ENCODE measurements at regions not wholly inside any gene's neighbourhood (a gene's known extent, or its start where the extent isn't known, plus 50 kb on each side); places are given as distances from the start of the nearest gene placed in this dataset.

DNA sequence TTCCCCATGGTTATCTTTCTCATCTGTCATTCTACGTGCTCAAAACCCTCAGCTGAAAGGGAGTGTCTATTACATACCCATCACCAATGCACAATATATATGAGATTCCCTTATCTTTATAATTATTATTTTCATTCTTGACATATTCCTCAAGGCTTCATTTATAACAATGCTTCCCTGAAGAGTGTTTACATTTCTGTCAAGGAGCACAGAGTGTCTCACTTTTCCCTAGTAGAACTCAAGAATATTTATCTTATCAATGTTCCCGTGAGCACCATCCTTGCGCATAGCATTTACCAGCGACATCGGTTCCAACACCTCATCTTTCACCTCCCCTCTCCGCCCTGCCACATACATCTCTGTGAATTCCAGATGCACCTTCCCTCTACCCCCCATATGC, 250.6 kb downstream of the PLA2G4A start:
- no peak for DNase-seq (ENCODE audit: low read depth)

DNA sequence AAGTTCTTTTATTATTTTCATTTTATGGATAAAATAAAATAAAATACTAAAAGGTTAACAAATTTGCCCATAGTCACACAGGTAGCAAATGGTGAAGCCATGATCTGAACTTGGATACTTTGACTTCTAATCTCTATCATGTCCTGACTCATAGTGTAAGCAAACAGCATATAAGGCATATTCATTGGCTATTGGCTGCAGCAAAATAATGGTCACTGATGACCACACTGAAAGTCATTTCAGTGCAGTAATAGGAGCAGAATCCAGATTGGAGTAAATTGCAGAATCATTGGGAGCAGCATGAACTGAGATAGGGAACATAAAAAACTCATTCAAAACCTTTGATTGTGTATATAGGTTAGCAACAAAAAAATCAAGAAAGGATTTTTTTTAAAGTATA, 262.9 kb downstream of the PLA2G4A start:
- peak; percentile 5 for DNase-seq (ENCODE audit: low read depth)

DNA sequence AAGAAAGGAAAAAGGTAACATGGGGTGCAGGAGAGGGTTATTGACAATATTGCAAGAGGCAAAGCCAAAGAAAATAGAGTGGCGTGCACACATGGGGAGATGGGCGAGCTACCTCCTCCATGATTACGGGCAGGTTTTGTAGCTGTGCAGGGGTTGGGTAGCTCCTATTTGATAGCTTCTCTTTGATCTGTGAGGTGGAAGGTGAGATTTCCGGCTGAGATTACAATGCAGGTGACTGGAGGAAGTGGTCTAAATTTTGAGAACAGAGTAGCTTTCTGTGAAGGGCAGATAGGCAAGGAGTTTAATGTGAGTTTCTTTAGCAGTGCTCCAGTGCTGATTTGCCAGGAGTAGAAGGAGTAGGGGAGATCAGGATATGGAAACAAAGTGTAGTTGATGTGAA, 263.4 kb downstream of the PLA2G4A start:
- DNase-seq (ENCODE audit: low read depth), result no peak

DNA sequence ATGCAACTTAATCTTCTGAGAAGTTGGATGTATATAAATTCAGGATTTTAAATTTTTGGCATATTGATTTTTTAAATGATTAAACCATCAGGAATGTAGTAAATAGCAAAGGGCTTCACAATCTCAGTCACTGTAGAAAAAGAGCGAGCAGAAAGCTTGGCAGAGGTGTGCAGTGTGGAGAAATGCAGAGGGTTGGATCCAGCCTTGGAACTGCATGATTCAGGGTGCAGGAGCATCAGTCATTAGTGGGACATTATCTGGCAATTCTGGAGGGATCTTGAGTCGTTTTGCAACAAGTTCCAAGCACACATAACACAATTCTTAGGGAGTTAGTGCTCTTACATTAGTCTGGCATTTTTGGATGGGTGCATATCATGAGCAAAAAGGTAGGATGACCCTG, 267.9 kb downstream of the PLA2G4A start:
- no peak for DNase-seq (ENCODE audit: low read depth)

DNA sequence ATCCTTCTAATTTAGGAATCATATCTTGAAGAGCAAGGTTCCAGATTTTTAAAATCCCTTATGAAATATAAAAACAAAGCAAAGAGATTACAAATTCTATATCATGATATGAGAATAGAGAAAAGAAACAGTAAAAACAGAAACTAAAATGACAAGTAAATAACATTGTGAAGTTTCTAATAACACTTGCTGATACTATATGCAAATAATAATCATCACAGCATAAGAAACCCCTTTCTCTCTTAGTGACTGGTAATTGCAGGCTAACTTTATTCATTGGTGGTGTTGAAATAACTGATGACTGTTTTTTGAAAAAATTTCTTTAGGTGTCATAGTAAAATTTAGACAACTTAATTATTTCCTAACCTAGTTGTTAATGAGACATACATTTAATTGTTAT, 281.6 kb downstream of the PLA2G4A start:
- DNase-seq (ENCODE audit: low read depth), result no peak

DNA sequence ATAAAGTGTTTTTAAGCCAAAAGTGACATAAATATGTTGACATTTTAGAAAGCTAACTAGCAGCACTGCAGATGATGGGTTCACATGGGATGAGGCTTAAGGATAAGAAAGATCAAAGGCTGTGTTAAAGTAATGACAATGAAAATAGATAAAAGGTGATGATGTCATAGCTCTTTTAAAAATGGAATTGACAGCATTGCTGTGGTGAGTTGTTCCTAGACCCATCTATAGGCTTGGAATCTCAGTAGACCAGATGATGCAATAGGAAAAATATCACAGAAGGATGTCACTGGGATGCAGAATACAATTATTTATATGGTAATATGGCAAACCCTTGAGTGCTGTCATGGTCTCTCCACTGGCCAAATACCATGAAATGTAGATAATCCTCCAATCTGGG, 286.0 kb downstream of the PLA2G4A start:
- no peak for DNase-seq (ENCODE audit: low read depth)

DNA sequence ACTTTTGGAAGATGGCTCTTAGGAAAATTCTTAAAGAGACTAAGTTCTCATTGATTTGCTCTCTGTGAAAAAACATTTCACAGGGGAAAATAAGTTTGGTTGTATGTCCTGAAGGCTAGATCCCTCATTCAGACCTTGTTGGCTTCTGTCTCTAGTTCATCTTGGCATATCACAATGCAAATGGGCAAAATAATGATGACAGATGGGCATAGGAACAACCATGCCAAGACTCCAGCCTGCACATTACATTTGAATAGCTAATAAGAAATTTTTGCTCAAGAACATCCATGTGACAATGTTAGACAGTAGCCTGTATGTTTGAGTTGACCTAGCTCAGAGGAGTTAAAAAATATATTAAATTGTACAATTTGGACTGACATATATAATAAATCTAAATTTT, 292.9 kb downstream of the PLA2G4A start:
- no peak for DNase-seq (ENCODE audit: low read depth)

DNA sequence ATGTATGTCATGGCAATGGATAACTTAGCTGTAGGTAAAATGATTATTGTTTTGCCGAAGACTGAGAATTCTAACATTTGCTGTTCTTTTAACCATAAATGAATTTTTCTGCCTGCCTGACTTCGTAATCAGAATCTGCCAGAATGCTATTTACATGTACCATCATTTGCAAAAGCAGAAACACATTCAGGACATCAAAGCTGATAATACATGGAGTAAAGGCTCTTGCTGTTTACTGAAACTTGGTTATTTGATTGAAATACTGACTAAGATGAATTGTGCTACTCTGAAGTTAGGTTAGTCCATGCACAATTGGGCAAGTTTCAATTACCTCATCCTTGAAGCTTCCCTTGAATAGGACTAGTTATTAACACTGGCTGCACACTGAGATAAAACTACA, 293.8 kb downstream of the PLA2G4A start:
- no peak for DNase-seq (ENCODE audit: low read depth)

DNA sequence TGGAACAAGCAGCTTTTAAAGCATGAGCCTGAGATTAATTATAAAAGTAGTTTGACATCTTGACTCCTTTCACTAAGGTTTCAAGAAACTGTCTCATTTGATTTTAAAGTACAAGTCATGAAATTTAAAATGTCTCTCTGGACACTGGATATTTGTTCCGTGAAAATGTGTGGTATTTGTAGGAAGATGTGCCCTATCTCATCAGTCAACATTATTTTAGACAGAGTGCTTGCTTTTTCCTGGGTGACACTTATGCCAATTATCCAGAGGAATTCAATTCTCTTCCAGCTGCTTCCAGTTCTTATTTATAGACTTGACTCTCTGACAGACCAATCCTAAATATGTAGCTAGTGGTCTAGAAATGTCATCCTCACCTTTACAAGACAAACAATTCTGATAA, 300.4 kb downstream of the PLA2G4A start:
- DNase-seq (ENCODE audit: low read depth), result no peak

DNA sequence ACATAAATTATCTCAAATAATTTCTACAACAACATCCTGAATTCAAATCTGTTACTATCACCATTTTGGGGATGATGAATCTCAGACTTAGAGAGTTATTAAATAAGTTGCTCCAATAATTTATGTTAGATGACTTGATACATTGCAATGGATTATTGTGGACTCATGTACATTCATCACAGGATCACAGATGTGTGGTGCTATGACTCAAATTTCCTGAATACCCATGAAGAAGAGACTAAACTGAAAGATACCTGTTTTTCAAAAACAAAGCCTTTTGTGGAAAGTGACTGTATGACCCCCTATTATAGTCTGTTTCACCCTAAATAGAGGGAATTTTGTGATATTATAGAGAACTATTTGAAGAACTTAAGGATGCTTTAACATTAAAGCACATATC, 315.0 kb downstream of the PLA2G4A start:
- no peak for DNase-seq (ENCODE audit: low read depth)

DNA sequence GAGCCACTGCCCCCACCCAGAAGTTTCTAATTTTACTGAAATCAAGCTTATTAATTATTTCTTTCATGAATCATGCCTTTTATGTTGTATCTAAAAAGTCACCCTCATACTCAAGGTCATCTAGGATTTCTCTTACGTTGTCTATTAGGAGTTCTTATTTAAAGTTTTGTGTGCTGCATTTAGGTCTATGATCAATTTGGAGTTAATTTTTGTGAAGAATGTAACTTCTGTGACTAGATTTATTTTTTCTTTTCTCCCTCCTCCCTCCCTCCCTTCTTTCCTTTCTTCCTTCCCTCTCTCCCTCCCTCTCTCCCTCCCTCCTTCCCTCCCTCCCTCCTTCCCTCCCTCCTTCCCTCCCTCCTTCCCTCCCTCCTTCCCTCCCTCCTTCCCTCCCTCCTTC, 317.6 kb downstream of the PLA2G4A start:
- DNase-seq (ENCODE audit: low read depth), result no peak

DNA sequence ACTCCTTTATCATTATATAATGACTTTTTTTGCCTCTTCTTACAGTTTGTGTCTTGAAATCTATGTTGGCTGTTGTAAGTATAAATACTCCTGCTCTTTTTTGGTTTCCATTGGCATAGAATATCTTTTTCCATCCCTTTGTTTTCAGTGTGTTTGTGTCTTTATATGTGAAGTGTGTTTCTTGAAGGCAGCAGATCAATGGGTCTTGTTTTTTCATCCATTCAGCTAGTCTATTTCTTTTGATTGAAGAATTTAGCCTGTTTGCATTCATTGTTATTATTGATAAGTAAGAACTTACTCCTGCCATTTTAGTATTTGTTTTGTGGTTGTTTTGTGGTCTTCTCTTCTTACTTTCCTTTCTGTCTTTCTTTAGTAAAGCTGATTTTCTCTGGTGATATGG, 322.8 kb downstream of the PLA2G4A start:
- DNase-seq (ENCODE audit: low read depth), result no peak

DNA sequence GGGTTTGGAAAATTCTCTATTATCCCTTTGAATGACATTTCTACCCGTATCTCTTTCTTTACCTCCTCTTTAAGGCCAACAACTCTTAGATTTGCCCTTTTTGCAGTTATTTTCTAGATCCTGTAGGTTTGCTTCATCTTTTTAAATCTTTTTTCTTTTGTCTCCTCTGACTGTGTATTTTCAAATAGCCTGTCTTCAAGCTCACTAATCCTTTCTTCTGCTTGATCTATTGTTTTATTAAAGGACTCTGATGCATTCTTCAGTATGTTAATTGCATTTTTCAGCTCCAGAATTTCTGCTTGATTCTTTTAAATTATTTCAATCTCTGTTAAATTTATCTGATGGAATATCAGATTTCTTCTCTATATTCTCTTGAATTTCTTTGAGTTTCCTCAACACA, 324.3 kb downstream of the PLA2G4A start:
- no peak for DNase-seq (ENCODE audit: low read depth)

DNA sequence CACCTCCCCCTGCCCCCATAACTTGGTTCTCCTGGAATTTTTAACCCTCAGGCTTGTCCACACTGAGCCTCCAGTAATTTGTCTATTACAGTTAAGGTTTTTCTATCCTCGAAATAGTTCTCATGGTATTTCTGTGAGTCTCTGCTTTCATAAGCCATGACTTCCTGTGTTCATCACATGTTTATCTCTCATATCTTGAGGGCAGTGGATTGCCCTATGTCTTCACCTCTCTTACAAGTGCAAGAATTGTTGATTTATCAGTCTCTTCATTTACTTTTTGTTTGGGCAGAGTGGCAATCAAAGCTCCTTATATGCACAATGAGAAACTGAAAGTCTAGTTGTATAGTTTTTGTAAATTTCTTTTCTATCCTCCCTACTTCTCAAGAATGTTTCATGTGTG, 328.4 kb downstream of the PLA2G4A start:
- DNase-seq (ENCODE audit: low read depth), result peak; percentile 0

DNA sequence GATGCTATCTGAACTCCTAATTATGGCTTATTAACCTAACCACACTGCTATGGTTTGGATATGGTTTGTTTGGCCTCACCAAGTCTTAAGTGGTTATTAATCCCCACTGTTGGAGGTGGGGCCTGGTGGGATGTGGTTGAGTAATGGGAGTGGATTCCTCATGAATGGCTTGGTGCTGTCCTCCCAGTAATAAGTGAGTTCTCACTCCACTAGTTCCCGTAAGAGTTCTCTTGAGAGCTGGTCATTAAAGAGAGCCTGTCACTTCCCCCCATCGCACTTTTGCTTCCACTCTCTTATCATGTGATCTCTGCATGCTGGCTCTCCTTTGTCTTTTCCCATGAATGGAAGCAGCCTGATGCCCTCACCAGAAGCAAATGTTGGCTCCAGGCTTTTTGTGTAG, 328.8 kb downstream of the PLA2G4A start:
- peak; percentile 4 for DNase-seq (ENCODE audit: low read depth)

DNA sequence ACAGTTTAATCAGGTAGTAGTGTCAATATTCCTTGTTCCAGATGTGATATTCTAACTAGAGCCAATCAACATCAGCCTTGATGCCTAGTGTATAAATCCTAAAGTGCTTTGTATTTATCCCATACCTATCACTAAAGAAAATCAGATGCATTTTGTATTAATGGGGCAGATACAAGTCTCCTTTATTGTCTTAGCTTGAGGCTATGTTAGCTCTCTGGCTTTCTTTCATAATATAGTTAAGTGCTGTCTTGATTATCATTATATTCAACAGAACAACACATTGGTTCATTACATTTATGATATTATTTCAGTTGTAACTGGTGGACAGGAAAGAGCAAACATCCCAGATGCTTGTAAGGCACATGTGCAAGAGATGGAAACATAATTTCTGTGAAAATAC, 338.8 kb downstream of the PLA2G4A start:
- DNase-seq (ENCODE audit: low read depth), result no peak

DNA sequence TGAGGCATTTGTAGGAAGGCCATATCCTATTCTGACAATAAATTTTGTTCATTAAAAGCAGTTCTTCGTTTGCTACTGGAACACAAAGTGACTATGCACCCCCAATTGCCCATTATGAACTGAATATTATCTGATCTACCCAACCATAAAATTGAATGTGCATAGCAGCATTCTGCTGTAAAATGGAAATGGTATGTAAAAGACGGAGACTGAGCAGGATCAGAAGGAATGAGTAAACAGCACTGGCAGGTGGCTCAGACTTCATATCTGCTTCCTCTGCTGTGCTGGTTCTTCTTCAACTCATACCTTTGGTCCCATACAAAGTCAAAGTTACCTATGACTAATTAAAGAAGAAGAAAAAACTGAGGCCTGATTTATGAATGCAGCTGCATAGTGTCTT, 339.5 kb downstream of the PLA2G4A start:
- no peak for DNase-seq (ENCODE audit: low read depth)

DNA sequence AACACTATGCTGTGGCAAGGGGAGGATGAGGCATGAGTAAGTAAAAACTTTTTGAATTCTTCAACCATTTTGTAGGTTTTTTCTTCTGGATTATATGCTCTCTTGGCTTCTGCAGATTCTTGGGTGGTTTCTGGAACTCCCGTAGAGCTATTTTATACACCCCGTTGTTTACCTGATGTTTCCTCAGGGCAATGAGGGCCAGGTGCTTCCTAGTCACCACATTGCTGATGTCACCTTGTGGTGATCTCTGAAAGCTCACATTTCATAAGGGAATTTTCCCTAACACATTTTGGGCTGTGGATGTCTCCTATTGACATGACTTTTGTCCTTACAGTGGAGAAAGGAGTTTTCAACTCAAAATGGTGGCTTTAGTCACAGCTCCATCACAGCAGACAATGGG, 356.6 kb downstream of the PLA2G4A start:
- DNase-seq (ENCODE audit: low read depth), result no peak

DNA sequence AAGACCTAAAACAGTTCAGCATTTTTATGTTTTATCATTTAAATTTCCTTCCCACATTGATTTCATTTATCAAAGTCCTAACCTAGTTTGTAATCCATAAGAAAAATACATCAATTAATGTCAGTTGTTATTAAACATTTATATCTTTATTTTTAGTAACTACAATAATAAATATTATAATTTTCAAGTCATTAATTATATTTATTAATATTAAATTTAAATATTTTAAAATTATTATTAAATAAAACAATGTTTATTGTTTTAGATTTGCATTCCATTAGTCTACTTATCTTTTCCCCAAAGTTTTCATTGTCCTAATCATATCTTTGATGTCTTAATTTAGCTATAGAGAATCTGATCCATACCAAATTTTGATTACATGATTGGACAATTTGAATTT, 368.9 kb downstream of the PLA2G4A start:
- no peak for DNase-seq (ENCODE audit: low read depth)

DNA sequence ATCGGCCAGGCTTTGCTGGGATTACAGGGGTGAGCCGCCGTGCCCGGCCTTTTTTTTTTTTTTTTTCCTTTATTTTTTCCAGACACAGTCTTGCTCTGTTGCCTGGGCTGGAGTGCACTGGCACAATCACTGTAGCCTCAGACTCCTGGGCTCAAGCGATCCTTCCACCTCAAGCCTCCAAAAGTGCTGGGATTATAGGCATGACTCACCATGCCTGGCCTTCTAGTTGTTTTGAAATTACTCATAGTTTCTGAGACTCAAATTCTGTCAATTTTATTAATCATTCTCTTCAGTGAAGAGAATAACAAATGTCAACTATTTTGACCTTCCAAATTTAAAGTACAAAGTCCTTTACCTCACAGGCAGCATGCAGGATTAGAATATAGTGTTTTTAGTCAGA, 374.5 kb downstream of the PLA2G4A start:
- peak; percentile 57 for DNase-seq (ENCODE audit: low read depth)

DNA sequence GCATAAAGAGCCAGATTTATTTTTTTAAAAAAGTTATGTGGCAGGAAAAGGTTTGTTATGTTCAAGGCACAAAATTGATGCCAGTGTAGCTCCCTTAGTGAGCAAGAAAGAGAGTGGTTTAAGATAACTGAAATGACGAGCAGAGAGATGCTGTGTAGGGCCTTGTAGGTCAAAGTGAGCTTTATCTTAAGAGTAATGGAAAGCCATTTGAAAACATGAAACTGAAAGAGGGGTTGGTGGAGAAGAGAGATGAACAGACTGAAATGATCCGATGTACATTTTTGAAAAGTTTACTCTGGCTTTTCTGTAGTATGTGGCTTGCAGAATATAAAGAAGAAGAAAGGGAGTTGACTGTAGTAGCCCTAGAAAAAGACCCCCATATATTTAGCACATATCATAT, 383.6 kb downstream of the PLA2G4A start:
- no peak for DNase-seq (ENCODE audit: low read depth)

DNA sequence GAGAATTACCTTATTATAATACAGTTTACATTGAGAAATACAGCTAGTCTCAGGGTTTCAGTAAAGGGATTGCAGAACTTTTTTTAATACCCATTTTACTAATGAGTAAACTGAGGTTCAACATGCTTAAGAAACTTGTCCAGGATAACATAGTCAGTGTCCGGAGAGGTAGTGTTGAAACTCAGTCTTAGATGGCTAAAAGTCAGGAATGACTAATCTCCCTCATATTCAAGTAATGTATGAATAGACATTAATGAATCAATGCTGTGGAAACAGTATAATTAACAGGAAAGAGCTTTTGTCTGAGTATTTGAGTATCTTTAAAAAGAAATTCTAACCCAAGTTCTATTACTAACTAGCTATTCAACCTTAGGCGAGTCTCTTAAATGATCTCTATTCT, 397.6 kb downstream of the PLA2G4A start:
- DNase-seq (ENCODE audit: low read depth), result no peak

DNA sequence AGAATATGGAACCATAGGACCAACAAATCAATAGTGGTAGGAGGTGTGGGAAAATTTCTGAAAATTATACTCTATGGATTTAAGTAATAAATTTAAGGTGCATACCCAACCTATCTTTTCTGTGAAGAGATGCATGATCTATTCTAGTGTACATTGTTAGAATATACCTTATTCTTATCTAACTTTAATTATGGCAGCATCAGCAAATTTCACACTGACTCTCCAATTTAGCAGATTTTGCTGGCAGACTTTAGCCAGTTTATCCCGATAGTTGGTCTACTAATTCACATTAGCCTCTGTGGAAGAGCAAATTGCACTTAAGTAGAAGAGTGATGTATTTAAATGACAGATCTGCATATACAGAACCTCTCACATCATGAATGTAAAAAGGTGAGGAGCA, 400.0 kb downstream of the PLA2G4A start:
- DNase-seq (ENCODE audit: low read depth), result no peak

DNA sequence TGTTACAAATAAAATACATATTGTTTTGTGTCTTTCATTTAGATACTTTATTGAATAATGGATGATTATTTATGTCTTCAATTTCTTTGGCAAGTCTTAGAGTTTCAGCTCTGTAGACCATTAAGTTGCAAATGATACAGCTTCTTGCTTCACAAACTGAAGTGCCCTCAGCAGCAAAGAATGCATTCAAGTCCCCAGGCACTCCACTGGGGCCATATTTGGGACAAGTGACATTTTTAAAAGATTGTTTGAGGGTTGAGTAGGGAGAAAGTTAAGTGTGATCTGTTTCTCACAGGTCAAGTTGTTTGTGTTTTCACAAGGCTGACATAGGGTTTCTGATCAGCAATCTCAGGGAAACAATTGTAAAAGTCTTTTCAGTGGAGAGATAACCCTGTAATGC, 400.7 kb downstream of the PLA2G4A start:
- no peak for DNase-seq (ENCODE audit: low read depth)

DNA sequence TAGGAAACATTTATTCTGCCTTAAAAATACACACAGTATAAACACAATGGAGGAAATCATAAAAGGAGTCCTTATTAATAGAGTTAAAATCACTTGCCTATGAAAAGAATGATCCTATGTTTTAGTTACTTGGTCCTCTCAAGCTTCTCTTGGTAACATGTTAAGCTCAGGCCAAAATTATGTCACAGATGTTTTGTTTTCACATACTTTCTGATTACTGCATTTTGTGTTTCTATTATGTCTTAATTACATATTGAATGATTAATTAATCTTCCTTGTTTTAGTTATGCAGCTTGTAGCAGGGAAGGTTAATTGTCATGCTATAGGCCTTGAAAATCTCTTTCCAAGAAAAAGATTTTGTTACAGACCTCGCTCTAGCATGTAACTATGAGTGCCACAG, 406.0 kb downstream of the PLA2G4A start:
- no peak for DNase-seq (ENCODE audit: low read depth)

Measured in M059J (cell line).